ENCODE measurements at regions not wholly inside any gene's neighbourhood (a gene's known extent, or its start where the extent isn't known, plus 50 kb on each side); places are given as distances from the start of the nearest gene placed in this dataset.

DNA sequence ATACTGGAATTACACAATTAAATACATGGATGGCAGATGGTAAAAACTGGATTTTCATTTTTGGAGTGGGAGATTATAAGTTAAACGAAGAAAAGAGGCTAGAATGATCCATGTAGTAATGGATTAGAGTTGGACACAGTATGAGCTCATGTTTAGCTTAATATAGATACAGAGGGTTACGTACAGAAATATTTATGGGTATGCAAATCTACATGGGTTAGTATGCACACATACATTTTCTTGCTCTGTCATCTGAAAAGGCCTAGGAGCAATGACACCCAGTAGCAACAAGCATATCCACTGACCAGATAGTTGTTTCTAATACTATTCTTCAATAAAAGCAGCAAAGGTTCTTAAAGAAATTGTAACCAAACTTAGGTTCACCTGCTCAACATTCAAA, 366.4 kb downstream of the SEMA3D start:
- no peak overlapping the region for H3K4me3 ChIP-seq (replicated peaks; ENCODE audit: low read depth, low read length)
- no peak for DNase-seq (ENCODE audit: extremely low read depth, low read depth)
- TF ChIP-seq, protein P1, sequence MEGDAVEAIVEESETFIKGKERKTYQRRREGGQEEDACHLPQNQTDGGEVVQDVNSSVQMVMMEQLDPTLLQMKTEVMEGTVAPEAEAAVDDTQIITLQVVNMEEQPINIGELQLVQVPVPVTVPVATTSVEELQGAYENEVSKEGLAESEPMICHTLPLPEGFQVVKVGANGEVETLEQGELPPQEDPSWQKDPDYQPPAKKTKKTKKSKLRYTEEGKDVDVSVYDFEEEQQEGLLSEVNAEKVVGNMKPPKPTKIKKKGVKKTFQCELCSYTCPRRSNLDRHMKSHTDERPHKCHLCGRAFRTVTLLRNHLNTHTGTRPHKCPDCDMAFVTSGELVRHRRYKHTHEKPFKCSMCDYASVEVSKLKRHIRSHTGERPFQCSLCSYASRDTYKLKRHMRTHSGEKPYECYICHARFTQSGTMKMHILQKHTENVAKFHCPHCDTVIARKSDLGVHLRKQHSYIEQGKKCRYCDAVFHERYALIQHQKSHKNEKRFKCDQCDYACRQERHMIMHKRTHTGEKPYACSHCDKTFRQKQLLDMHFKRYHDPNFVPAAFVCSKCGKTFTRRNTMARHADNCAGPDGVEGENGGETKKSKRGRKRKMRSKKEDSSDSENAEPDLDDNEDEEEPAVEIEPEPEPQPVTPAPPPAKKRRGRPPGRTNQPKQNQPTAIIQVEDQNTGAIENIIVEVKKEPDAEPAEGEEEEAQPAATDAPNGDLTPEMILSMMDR (IDR thresholded peaks at IDR 0.05; ENCODE audit: low read depth, low read length, missing control alignments) = no peak

DNA sequence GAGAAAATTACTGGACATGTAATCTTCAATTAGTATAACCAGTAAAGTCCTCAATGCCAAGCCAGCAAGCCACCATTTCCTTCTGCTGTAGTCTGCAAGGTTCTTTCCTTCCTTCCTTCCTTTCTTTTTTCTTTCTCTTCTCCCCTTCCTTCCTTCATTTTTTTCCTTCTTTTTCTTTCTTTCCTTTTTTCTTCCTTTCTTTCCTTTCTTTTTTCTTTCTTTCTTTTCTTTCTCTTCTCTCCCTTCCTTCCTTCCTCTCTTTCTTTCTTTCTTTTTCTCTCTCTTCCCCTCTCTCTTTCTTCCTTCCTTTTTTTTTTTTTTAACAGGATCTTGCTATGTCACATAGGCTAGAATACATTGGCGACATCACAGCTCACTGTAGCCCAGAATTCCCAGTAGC, 369.8 kb downstream of the SEMA3D start:
- H3K4me3 ChIP-seq (replicated peaks; ENCODE audit: low read depth, low read length) = no peak overlapping the region
- DNase-seq (ENCODE audit: extremely low read depth, low read depth) = no peak
- TF ChIP-seq, protein P1 (IDR thresholded peaks at IDR 0.05; ENCODE audit: low read depth, low read length, missing control alignments) = no peak

DNA sequence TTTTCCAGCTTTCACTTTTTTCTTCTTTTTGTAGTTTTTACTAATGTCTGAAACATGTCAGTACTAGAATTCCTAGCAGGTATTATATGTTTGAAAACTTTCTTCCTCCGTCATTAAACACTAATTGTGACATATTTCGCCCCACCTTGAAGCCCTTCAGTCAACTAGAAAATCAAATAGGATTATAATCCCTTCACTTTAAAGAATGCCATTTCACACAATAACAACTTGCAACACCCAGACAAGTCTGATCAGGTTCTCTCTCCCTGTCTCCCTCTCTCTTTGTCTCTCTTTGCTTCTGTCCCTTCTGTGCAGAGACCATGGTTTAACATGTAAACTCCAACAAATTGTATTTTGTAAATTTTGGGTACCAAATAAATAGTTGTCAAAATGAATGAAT, 373.5 kb downstream of the SEMA3D start:
- H3K4me3 ChIP-seq (replicated peaks; ENCODE audit: low read depth, low read length) = no peak overlapping the region

DNA sequence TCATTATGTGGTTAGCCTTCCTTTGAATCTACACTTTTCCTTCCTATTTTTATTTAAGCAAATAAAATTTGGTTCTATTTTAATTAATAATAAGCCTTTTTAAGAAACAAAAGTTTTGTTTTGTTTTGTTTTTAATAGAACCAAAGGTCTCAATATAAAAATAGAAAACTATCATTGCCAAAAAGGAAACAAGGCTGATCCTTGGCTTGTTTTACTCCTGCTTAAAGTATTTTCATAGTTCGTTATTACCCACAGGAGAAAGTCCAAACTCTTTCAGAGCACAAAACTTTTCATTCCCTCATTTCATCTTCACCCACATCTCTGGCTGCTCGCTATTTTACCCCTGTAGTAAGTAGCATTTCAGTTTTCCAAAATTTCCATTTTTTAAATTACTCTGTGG, 374.8 kb downstream of the SEMA3D start:
- TF ChIP-seq, protein P1 (IDR thresholded peaks at IDR 0.05; ENCODE audit: low read depth, low read length, missing control alignments) = no peak
- DNase-seq (ENCODE audit: extremely low read depth, low read depth) = no peak
- H3K4me3 ChIP-seq (replicated peaks; ENCODE audit: low read depth, low read length) = no peak overlapping the region

More for the DNA sequence above, 373.5 kb downstream of the SEMA3D start:
- DNase-seq (ENCODE audit: extremely low read depth, low read depth) = no peak
- TF ChIP-seq, protein P1 (IDR thresholded peaks at IDR 0.05; ENCODE audit: low read depth, low read length, missing control alignments) = no peak

DNA sequence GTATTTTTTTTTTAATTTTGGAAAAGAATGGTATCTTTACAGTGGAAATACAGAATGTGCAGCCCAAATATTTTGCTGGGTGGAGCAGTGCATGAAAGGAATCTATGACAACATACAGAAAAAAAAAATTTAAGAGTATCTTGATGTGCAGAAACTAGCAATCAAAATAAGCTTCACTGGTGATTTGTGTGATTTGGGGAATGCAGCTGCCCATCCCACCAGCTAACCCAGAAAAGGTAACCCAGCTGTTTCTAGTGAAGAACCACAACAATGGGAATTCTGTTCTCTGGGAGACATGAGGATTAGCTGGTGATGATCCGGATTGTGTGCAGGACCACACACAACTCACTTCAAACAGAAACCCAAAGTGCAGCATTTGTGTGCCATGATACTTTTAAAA, 375.5 kb downstream of the SEMA3D start:
- no peak overlapping the region for H3K4me3 ChIP-seq (replicated peaks; ENCODE audit: low read depth, low read length)
- no peak for DNase-seq (ENCODE audit: extremely low read depth, low read depth)
- TF ChIP-seq, protein P1 (IDR thresholded peaks at IDR 0.05; ENCODE audit: low read depth, low read length, missing control alignments) = no peak

DNA sequence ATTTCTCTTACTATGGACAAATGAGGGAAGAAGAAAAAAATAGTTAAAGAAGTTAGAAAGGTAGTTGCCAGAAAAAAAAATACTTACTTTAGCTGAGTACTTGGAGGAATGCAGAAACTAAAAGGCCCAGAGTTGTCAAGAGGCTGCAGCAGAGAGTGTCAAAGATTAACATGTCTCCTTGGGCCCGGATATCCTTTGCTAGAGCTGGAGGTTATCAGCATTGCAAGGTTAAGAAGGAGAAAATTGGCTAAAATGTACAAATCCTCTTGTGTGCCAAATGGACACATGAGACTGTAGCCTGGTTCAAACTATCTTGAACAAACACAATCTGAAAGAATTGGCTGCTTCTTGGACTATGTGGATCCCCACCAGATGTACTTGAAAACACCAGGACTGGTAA, 377.0 kb downstream of the SEMA3D start:
- TF ChIP-seq, protein P1 (IDR thresholded peaks at IDR 0.05; ENCODE audit: low read depth, low read length, missing control alignments) = no peak
- H3K4me3 ChIP-seq (replicated peaks; ENCODE audit: low read depth, low read length) = no peak overlapping the region
- no peak for DNase-seq (ENCODE audit: extremely low read depth, low read depth)

DNA sequence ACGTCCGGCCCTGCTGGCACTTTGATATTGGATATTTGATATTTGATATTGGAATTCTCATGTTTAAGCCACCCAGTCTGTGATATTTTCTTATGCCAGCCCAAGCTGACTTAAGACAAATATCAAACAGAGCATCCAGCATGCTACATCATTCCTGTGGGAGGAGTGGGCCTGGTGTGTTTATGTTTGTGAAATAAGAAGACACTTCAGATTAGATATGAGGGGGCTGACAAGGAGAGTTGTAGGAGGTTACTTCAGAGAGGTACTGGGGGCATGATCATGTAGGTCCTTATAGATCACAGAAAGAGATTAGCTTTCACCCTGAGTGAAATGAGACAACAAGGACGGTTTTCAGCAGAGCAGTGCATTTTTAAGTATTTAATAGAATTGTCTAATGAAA, 382.9 kb downstream of the SEMA3D start:
- TF ChIP-seq, protein P1 (IDR thresholded peaks at IDR 0.05; ENCODE audit: low read depth, low read length, missing control alignments) = no peak
- no peak overlapping the region for H3K4me3 ChIP-seq (replicated peaks; ENCODE audit: low read depth, low read length)
- no peak for DNase-seq (ENCODE audit: extremely low read depth, low read depth)

Measured in HFF-Myc (cell line).